SKM-1 (cell line): ENCODE measurements at regions not wholly inside any gene's neighbourhood (a gene's known extent, or its start where the extent isn't known, plus 50 kb on each side); places are given as distances from the start of the nearest gene placed in this dataset.

Experiments
- DNase-seq: peaks from one replicate; lab custom pipeline; 2025; ENCODE audit not compliant: unreplicated experiment; lab: John Stamatoyannopoulos, UW

DNA sequence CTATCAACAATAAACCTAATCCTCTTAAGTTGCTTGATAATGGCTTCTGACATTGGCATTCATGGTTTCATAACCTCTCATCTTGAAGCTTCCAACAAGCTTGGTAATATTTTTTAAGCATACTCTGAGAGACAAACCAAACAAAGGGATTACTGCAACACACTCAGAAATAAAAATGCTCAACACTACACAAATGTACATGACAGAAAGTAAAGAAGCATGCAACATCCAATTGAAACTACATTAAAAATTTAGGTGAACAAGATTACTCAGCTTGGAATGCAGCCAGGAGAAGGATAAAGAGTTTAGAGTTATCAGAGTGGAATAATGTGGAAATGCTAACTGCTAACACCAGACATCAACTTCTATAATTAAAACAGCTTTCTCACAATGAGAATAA is 1136.6 kb upstream of the PABPC4L start:
- no peak for DNase-seq

- no peak for DNase-seq
Observed at GRCh38 chr4:135325264-135325663, 1123.7 kb upstream of the PABPC4L start.

DNA sequence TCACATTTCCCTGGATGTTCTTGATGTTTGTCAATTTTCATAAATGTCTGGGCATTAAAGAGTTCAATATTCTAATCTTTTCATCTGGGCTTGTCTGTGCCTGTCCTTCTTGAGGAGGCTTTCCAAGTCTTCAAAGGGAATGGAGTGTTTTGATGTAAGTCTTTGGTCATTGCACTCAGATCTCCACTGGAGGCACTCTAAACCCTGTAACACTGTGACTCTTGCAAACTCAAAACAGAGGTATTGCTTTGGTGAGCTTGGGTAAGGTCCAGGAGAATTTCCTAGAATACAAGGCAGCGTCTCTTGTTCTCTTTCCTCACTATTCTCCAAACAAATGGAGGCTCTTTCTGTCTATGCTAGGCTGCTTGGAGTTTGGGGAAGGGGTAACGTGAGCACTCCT is 1118.1 kb upstream of the PABPC4L start:
- DNase-seq, result no peak

DNA sequence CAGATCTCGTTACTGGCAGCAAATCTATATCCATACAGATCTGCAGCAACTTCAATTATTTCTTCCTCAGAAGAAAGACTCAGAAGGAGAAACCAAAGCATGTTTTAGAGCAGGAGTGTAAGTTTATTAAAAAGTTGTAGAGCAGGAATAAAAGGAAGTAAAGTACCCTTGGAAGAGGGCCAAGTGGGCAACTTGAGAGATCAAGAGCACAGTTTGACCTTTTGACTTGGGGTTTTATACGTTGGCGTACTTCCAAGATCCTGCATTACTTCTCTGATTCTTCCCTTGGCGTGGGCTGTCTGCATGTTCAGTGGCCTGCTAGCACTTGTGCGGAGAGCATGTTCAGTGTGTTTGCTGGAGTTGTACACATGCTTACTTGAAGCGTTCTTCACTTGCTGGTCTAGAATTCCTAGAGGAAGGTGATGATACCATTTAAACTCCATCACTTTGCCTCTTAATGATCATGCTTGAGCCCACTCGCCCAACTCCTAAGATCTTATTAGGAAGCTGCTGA is 1114.7 kb upstream of the PABPC4L start:
- no peak for DNase-seq

DNA sequence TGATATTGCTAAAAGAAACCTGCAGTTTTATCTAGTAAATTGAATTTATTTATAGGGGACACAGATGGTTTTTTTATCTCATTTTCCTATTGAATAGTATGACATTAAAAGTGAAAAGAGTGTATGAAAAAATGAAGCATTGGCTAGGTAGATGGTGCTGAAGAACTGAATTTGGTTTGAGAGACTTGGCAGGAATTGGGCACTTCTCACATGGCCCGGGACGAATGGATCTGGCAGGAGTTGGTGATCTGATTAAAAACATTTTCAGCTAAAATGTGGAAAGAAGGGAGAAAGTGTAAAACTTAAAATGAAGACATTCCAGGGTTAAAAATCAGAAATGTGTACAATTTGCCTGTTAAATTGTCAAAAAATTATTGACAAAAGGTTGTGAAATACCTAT is 1088.5 kb upstream of the PABPC4L start:
- no peak for DNase-seq

- no peak for DNase-seq
Observed at GRCh38 chr4:135283934-135284333, 1082.3 kb upstream of the PABPC4L start.

DNA sequence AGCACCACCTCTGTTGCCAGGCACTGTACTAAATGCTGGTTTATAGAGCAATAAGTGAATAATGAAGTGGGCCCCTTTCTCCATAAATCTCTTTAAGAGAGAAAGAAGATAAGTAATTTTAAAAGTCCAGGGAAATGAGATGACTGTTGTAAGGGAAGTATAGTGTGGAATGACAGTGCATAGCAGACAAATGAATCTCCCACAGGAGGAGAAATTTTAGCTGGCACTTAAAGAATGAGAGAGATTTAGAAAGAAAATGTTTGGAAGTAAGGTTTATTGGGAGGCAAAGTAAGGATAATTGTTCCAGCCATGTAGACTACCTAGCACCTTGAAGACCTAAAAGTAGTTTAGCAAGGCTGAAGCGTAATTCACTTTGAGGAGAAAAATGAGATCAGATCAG is 1081.1 kb upstream of the PABPC4L start:
- DNase-seq, result no peak

GRCh38 chr4:135281230-135281629 is 1079.6 kb upstream of the PABPC4L start:
- DNase-seq, result no peak

- DNase-seq, result no peak
Observed at GRCh38 chr4:135277980-135278315, 1076.4 kb upstream of the PABPC4L start.

- DNase-seq, result no peak
Observed at GRCh38 chr4:135277068-135277979, 1075.7 kb upstream of the PABPC4L start.

GRCh38 chr4:135274416-135274815 is 1072.8 kb upstream of the PABPC4L start:
- DNase-seq, result no peak

DNA sequence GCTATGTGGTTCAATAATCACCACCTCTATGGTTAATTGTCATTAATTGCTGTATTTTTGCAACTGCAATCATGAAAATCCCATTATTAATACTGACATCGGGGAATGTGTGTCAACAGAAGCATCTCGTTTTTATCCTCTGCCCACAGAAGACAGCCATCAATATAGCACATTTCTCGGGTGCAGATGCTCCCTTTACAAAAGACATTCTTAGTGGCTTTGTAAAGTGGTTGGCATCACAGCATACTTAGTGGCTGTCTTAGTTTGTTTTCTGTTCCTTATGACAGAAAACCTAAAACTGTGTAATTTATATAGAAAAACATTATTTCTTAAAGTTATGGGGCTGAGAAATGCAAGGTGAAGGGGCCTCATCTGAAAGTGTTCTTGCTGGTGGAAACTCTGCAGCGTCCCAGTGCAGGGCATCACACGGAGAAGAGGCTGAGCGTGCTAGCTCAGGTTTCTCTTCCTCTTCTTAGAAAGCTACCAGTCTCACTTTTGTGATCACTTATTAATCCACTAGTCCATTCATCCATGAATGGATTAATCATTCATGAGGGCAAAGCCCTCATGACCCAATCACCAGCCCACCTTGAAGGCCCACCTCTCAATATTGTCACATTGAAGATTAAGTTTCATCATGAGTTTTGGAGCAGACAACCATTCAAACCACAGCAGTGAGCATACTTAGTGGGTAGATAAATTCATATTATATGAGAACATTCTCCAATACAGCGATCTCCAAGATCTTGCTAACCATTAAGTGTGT is 1067.7 kb upstream of the PABPC4L start:
- no peak for DNase-seq

DNA sequence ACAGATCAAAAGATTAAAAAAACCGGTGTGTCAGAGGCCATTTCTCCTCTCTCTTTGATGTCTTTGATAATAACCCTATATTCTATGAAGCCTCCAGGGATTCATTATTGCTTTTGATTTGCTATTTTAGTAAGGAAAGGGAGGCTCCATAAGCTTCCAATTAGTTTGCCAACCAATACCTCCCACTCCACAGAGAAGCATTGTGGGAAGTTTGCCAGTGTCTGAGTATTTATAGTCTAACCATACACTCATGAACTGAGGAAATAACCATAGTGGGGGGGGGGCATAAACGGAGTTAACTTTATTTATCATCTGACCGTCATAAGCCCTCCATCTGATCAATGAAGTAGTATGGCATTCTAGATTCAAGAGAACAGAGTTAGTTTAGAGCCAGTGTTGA is 1066.8 kb upstream of the PABPC4L start:
- no peak for DNase-seq

DNA sequence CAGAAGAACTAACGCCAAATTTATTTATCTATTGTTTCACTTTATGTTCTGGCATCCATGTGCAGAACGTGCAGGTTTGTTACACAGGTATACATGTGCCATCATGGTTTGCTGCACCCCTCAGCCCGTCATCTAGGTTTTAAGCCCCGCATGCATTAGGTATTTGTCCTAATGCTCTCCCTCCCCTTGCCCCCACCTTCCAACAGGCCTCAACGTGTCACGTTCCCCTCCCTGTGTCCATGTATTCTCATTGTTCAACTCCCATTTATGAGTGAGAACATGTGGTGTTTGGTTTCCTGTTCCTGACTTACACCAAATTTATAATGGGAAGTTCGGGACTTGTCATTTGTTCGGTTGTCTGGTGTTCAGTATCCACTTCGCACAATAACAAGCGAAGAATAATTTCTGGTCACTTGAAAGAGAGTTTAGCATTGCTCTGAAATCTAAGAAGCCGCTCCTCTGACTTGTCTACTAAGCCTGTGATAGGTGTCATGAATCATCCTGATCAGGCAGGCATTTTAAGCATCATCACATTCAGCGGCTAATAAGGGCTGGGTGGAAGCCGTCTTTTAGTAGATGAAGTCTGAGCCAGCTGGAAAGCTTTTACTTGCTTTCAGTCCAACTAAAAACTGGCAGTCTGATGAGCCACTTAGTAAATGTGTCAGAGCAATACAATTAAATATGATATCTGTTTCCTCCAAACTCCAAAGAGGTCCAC is 1065.7 kb upstream of the PABPC4L start:
- DNase-seq, result no peak

DNA sequence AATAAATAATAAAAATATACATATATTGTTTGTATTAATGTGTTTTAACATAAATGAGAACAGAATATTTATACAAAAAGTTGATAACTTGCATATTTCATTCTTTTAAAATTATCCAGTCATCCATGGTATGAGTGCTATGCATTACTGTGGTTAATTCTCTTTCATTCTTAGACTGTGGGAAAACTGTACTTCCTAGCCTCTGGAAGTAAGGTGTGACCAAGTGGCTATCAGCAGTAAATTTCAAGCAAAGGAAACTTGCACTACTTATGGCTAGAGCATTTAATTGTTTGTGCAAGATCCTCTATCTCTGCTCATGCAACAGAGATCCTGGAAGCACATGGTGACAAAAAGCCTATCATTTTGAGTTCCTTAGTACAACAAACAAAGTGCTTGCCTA is 1054.5 kb upstream of the PABPC4L start:
- DNase-seq, result no peak

DNA sequence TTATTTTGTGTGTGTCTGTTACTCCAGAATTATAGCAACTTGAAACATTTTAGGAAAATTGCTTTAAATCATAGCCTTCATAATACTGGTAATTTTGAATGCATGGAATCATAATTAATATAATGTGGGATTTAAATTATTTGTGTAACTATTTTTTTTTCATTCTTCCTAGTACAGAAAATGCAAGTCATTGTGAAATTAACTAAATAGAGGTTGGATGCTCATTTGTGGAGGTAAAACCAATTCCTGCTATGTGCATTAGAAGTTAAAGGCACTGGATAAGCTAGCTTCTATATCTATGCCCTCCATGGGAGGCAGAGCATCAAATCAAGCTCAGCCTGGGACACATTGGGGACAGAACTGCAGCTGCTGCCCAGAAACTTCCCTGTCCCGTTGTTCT is 1048.5 kb upstream of the PABPC4L start:
- DNase-seq, result no peak

DNA sequence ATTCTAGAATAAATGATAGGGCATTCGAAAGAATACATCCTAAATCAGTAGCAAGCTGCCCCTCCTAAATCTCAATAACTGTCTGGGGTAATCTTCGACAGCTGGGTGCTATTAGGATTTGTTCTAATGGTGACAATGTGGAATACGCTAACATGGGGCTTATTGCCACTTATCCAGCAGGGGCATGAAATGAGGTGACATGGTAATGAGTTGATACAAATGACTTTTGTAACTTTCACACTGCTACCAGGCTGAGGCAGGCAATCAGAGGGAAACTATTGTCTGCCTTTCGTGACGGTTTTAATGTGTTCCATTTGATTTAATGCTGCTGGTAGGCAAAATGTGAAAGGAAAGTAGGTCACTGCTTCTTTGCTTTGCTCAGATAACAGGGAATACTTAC is 1047.4 kb upstream of the PABPC4L start:
- no peak for DNase-seq

GRCh38 chr4:135244696-135245095 is 1043.1 kb upstream of the PABPC4L start:
- DNase-seq, result no peak

GRCh38 chr4:135244056-135244455 is 1042.5 kb upstream of the PABPC4L start:
- DNase-seq, result no peak

DNA sequence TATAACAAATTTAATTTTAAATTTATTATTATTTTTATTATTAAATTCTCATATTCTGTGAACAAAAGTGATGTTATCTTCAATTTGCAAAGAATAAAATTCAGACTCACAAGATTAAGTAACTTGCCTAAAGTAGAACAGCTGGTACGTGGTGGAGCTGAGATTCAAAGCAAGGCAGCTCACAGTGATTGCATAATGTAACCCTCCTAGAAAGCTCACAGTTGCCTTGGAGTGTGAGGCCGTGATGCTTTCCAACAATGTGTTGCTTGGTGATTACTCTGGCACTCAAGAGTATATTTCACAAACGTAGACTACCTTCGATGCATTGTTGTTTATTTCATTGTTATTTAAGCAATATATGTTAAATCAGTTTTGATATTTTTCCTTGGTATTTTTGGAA is 1039.2 kb upstream of the PABPC4L start:
- DNase-seq, result no peak

DNA sequence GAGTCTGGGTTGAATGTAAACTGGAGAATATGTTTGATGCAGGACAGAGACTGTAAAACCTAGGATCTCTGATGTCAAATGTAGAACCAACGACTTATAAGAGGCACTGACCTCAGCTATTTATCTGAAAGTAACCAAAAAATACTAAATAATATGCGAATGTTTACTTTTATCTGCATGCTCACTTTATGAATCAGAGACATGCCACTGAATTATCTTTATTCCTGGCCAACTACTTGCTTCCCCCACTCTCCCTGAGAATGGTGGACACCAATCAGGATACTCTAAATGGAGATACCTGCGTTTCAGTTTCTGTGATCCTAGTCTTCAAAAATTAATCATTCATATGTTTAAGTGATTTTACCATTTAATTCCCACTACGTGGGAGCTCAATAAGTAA is 1038.4 kb upstream of the PABPC4L start:
- DNase-seq, result no peak

- no peak for DNase-seq
Observed at GRCh38 chr4:135238940-135239339, 1037.4 kb upstream of the PABPC4L start.
